ENCODE measurements at regions not wholly inside any gene's neighbourhood (a gene's known extent, or its start where the extent isn't known, plus 50 kb on each side); places are given as distances from the start of the nearest gene placed in this dataset.

- dilution Hi-C loops (cut with MboI; ENCODE audit: extremely low pct_ligation_motif_present, low sequenced_read_pairs) (no loop called here), intact Hi-C loops (cut with micrococcal nuclease) (no loop called here)
- Histone ChIP-seq H3K27me3 (ENCODE audit: control insufficient read depth in 2 of 2, insufficient read depth in 2 of 2, low read length in 2 of 2) (no peaks in the 10 kb centered on the region), H2AFZ (ENCODE audit: low read depth, low read length) (no peak overlapping the region), H4K20me1 (replicated peaks; ENCODE audit: control insufficient read depth, extremely low read depth, insufficient read depth, low read length) (no peaks in the 10 kb centered on the region), H3K9ac (replicated peaks; ENCODE audit: extremely low read depth, insufficient read depth, low read length) (no peak overlapping the region), H3K79me2 (ENCODE audit: control insufficient read depth, insufficient read depth, low read length) (no peaks in the 10 kb centered on the region), H3K27ac (ENCODE audit: insufficient read depth, low read depth, low read length) (no peak overlapping the region), H3K9me1 (replicated peaks; ENCODE audit: control insufficient read depth, extremely low read depth, insufficient read depth, low read length) (no peaks in the 10 kb centered on the region), H3K4me3 (replicated peaks in 1 of 3; ENCODE audit: insufficient read depth in 1 of 3, low read depth in 1 of 3, low read length in 3 of 3) (no peak overlapping the region), H3K4me2 (ENCODE audit: insufficient read depth, low read length) (no peak overlapping the region), H3K4me1 (ENCODE audit: control insufficient read depth, extremely low read depth, insufficient read depth, low read length) (no peaks in the 10 kb centered on the region), H3K9me3 (replicated peaks; ENCODE audit: control insufficient read depth, insufficient read depth, low read length) (no peaks in the 10 kb centered on the region), H3K36me3 (ENCODE audit: control insufficient read depth in 2 of 2, extremely low read depth in 1 of 2, insufficient read depth in 2 of 2, low read length in 2 of 2) (no peaks in the 10 kb centered on the region)
- FAIRE-seq (no peak), DNase-seq (ENCODE audit: low read depth, low spot score) (no peak)
- TF ChIP-seq MAX (IDR thresholded peaks at IDR 0.05; ENCODE audit: insufficient read depth, insufficient read length) (no peak), MYC (IDR thresholded peaks at IDR 0.05; ENCODE audit: low read depth, low read length) (no peak), EZH2 (IDR thresholded peaks at IDR 0.05; ENCODE audit: borderline replicate concordance, low read depth, low read length, severe bottlenecking) (no peak), JUN (IDR thresholded peaks at IDR 0.05; ENCODE audit: borderline replicate concordance, insufficient read depth, insufficient read length, low read depth) (no peak), POLR2AphosphoS5 (IDR thresholded peaks at IDR 0.05; ENCODE audit: insufficient read depth, low read depth, low read length) (no peak), CTCF (IDR thresholded peaks at IDR 0.05; ENCODE audit: extremely low read depth in 1 of 2, insufficient read depth in 1 of 2, low read depth in 1 of 2, low read length in 2 of 2) (no peak), GATA2 (IDR thresholded peaks at IDR 0.05; ENCODE audit: insufficient read depth, insufficient read length, low read depth, low read length) (no peak), FOS (IDR thresholded peaks at IDR 0.05; ENCODE audit: borderline replicate concordance, insufficient read depth, low read length) (no peak), POLR2A (IDR thresholded peaks at IDR 0.05; ENCODE audit: low read depth, low read length) (no peak)
- ChIA-PET CTCF (no interaction called here), POLR2A (interaction anchor here (0.6 kb wide), 1 partner anchor 198 kb away, joined by 7 read pairs; no protein-coding TSS in a partner anchor)
- no TSS peak for BruUV-seq (replicated peaks)
Measured at GRCh38 chr1:11413986-11414391, 65.0 kb upstream of the DISP3 start.

Data from endothelial cell of umbilical vein (primary cell).